HG03060 (cell line): ENCODE measurements at regions not wholly inside any gene's neighbourhood (a gene's known extent, or its start where the extent isn't known, plus 50 kb on each side); places are given as distances from the start of the nearest gene placed in this dataset.
"Not testable (repeated sequence)": the region's sequence is repeated elsewhere in the genome, so short reads cannot be mapped to it uniquely, and the experiment has no call there.

Experiments
- ATAC-seq: cut with Tn5 transposase; IDR thresholded peaks from one replicate; pipeline ENCODE4 v1.9.1; 2021; ENCODE audit warnings: low read depth, moderate number of reproducible peaks; ENCODE audit not compliant: unreplicated experiment

- ATAC-seq, result no peak
Observed at GRCh38 chr18:40168026-40168425, 1787.0 kb upstream of the PIK3C3 start.

- ATAC-seq, result no peak
Observed at GRCh38 chr18:40163254-40163653, 1791.8 kb upstream of the PIK3C3 start.

- no peak for ATAC-seq
Observed at GRCh38 chr18:40160361-40160760, 1794.7 kb upstream of the PIK3C3 start.

- no peak for ATAC-seq
Observed at GRCh38 chr18:40159141-40160017, 1795.7 kb upstream of the PIK3C3 start.

- no peak for ATAC-seq
Observed at GRCh38 chr18:40157120-40157519, 1797.9 kb upstream of the PIK3C3 start.

GRCh38 chr18:40152859-40153258 lies 1802.2 kb upstream of the PIK3C3 start:
- no peak for ATAC-seq

GRCh38 chr18:40148960-40149359 lies 1806.1 kb upstream of the PIK3C3 start:
- ATAC-seq, result no peak

GRCh38 chr18:40133253-40133652 lies 1821.8 kb upstream of the PIK3C3 start:
- no peak for ATAC-seq

- ATAC-seq, result not testable (repeated sequence)
Observed at GRCh38 chr18:40132438-40132837, 1822.6 kb upstream of the PIK3C3 start.

- no peak for ATAC-seq
Observed at GRCh38 chr18:40124107-40124506, 1830.9 kb upstream of the PIK3C3 start.

- no peak for ATAC-seq
Observed at GRCh38 chr18:40120796-40121391, 1834.1 kb upstream of the PIK3C3 start.

- ATAC-seq, result no peak
Observed at GRCh38 chr18:40120356-40120755, 1834.7 kb upstream of the PIK3C3 start.

GRCh38 chr18:40119581-40119980 lies 1835.5 kb upstream of the PIK3C3 start:
- not testable (repeated sequence) for ATAC-seq

- ATAC-seq, result no peak
Observed at GRCh38 chr18:40110455-40110854, 1844.6 kb upstream of the PIK3C3 start.

GRCh38 chr18:40109252-40110049 lies 1845.6 kb upstream of the PIK3C3 start:
- ATAC-seq, result no peak

- ATAC-seq, result no peak
Observed at GRCh38 chr18:40108596-40108995, 1846.4 kb upstream of the PIK3C3 start.

GRCh38 chr18:40102903-40103302 lies 1852.1 kb upstream of the PIK3C3 start:
- ATAC-seq, result no peak

- no peak for ATAC-seq
Observed at GRCh38 chr18:40099641-40100040, 1855.4 kb upstream of the PIK3C3 start.

- ATAC-seq, result no peak
Observed at GRCh38 chr18:40096675-40097074, 1858.4 kb upstream of the PIK3C3 start.

GRCh38 chr18:40094441-40094840 lies 1860.6 kb upstream of the PIK3C3 start:
- ATAC-seq, result no peak

- no peak for ATAC-seq
Observed at GRCh38 chr18:40088130-40088529, 1866.9 kb upstream of the PIK3C3 start.
